RKO (cell line): ENCODE measurements at regions not wholly inside any gene's neighbourhood (a gene's known extent, or its start where the extent isn't known, plus 50 kb on each side); places are given as distances from the start of the nearest gene placed in this dataset.
"Not testable (repeated sequence)": the region's sequence is repeated elsewhere in the genome, so short reads cannot be mapped to it uniquely, and the experiment has no call there.

Experiments used
- DNase-seq: peaks from one replicate; pipeline ENCODE4 v3.0.0-alpha.2; 2016; ENCODE audit warnings: low spot score

- DNase-seq, result no peak
Observed at GRCh38 chr11:29051935-29052334, 943.7 kb downstream of the METTL15 start.

GRCh38 chr11:29050962-29051361 is 942.8 kb downstream of the METTL15 start:
- DNase-seq, result not testable (repeated sequence)

GRCh38 chr11:29040489-29040888 is 932.3 kb downstream of the METTL15 start:
- DNase-seq, result no peak

DNA sequence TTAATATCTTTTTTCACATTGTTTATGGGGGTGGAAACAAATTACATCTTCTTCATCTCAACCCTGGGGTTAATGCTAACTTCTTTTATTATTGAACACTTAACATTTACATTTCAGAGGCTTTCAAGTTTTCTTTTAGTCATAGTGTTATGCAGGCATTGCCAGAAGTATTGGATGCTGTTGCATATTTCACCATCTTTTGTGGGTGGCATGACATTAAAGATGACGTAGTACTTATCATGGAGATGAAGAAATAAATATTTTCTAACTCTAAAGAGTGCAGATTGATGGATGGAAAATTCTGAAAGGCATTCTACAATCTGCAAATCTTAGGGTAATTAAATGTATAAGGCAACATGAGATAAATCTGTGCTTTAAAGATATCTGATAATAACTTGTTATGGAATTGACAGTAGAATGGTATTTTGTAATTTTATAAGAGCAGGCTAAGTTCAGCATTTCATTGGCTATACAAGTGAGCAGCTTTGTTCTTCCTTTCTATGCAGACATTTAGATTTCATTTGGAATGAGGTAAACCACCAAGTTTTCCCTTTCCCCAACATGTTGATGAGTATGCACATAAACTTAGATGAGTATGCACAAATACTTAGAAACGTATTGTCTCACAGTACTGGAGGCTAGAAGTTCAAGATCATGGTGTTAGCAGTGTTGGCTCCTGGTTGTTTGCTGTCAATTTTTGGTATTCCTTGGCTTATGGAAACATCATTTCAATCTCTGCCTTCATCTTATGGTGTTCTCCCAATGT is 924.4 kb downstream of the METTL15 start:
- DNase-seq, result no peak

GRCh38 chr11:29029452-29029851 is 921.3 kb downstream of the METTL15 start:
- no peak for DNase-seq

DNA sequence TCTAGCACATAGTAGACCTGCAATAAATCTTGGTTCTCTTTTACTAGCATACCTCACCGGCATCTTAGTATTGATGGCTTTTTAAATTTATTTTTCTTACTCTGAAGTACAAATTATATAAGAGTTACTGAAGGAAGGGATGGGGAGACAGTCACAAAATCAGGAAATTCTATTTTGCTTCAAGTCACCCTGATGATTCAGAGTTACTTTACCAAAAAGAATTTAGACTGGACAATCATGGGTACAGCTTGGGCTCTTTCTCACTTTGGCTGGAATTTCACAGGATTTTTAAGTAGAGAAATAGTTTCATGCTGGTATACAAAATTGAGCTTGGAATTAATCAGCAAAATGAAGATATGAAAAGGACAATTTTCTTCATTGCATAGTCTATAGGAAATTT is 919.2 kb downstream of the METTL15 start:
- no peak for DNase-seq

- no peak for DNase-seq
Observed at GRCh38 chr11:29026286-29026685, 918.1 kb downstream of the METTL15 start.

- no peak for DNase-seq
Observed at GRCh38 chr11:29025001-29025400, 916.8 kb downstream of the METTL15 start.

GRCh38 chr11:29024386-29024785 is 916.2 kb downstream of the METTL15 start:
- DNase-seq, result no peak

- DNase-seq, result no peak
Observed at GRCh38 chr11:29023761-29024160, 915.6 kb downstream of the METTL15 start.

DNA sequence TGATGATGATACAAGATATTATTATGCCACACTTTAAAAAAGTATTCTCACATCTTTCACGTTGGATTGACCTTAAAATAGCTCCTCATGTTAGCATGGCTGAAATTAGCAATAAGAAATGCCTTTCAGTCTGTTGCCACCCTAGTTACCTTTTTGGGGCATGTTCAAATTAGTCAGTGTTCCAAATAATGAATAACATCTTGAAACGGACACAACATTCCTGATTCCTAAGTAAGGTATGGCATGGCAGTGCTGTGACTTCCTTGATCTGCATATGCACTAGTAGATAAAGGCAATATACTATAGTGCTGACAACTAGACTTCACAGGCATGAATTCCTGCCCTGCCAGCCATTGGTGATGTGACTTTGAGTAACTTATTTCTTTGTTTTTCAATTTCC is 914.5 kb downstream of the METTL15 start:
- DNase-seq, result no peak

DNA sequence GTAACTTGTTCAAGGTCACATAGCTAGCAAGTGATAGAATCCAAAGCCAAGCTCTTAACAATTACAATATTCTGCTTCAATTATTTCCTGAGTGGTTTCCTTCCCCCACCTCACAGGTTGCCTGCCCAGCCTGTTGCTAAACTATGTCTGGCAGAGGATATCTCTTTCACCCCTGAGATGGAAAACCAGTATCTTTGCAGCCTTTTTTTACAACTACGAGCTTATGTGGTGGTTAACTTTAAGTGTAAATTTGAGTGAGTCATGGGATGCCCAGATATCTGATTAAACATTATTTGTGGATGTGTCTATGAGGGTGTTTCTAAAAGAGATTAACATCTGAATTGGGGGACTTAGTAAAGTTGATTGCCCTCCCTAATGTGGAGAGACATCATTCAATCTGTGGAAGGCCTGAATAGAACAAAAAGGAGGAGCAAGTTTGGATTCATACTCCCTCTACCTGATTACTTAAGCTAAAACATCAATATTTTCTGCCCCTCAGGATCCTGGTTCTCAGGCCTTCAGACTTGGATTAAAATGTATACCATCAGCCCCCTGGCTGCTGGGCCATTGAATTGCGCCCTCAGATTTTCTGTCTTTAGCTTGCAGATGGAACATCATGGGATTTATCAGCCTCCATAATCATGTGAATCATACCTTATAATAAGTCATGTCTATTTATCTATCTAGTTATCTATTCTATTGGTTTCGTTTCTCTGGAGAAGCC is 911.9 kb downstream of the METTL15 start:
- peak; percentile 33 for DNase-seq

GRCh38 chr11:29018631-29019030 is 910.4 kb downstream of the METTL15 start:
- peak; percentile 67 for DNase-seq

GRCh38 chr11:29017941-29018340 is 909.8 kb downstream of the METTL15 start:
- DNase-seq, result no peak

- no peak for DNase-seq
Observed at GRCh38 chr11:29012507-29012906, 904.3 kb downstream of the METTL15 start.

GRCh38 chr11:29009426-29009825 is 901.2 kb downstream of the METTL15 start:
- DNase-seq, result no peak

GRCh38 chr11:29008481-29008880 is 900.3 kb downstream of the METTL15 start:
- no peak for DNase-seq

DNA sequence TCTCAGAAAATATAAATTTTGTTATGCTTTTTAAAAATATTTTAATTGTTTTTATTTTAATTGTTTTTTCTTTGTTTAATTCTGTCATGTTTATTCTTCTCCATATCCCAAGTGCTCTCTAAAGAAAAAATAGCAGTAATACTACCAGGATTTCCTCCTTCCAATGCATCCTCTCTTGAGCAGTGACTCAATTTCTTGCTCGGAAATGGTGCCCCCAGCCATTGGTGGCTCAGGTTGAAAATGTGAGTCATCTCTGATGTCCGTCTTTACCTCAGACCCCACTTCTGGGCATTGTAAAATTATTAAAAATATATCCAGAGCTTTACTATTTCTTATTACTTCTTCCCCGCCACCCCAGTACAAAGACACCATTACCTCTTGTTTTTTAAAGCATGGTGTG is 898.5 kb downstream of the METTL15 start:
- DNase-seq, result no peak

DNA sequence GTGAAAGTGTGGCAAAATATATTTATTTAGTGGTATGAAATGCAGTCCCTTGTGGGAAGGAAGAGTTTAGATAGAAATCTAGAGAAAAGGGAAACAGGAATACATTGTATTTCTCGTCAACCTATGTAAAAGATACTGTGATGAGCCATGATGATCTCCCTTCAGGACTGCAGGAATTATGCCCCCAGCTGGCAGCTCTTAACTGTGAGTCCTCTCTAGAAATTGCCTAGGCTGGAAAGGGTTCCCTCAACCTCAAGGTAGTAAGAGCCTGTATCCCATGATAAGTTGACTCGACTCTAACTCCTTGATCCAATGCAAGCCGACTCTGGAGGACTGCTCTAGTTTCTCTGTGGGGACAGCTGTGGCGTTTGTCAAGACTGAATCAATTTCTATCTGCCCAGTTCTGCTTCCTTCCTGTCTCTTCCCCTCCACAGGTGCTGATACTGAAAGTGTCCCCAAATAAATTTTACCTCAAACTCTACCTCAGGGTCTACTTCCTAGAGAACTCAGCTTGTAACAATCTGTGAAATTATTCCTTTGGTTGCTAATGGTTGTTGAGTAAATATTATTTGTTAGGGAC is 897.3 kb downstream of the METTL15 start:
- no peak for DNase-seq

DNA sequence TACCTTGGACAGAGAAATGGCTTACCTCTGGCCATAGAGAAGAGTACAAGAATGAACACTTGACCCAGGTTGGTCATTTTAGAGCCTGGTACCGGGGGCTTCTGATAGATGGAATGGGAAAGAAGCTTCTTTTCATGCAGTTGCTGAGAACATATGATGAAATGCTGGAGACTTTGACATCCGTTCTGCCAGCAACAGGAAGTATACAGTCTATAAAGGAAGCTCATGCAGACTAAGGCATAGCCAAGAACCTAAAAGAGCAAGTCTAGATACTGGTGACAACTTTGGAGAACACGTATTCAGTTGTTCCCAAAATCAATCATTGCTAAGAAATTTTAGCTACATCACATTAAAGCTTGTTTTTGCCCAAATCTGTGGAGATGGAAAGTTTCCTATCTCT is 894.6 kb downstream of the METTL15 start:
- DNase-seq, result no peak

DNA sequence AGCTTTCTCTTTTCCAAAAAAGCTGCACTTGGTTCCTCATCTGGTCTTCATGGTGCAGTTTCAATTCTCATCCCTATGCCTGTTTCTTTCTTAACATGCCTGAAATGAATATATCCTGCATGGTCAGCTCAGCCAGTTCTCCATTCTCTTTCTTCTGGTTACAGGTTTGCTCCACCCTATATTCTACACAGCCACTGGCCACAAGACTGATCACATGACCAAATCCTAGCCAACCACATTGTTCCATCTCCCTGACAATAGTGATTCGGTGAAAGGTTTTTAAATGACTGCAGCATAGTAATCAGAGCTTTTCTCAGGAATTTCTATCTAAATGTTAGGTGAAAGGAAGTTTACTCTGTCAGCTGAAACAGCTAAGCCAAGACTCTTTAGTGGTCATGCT is 891.4 kb downstream of the METTL15 start:
- DNase-seq, result no peak

GRCh38 chr11:28992996-28993395 is 884.8 kb downstream of the METTL15 start:
- no peak for DNase-seq

- no peak for DNase-seq
Observed at GRCh38 chr11:28984231-28984630, 876.0 kb downstream of the METTL15 start.
